Calu3 (cell line): ENCODE measurements at regions not wholly inside any gene's neighbourhood (a gene's known extent, or its start where the extent isn't known, plus 50 kb on each side); places are given as distances from the start of the nearest gene placed in this dataset.

Experiments
- BruUV-seq: library from RNA; stranded (reverse); fragments of 400-500 nt; replicated peaks from 2 replicates; lab custom pipeline; 2021; lab: Mats Ljungman, UMichigan
- CTCF ChIA-PET: fragments of 300-600 bp; sonication (Branson Sonifier 250); formaldehyde crosslinking; loops from one replicate; lab custom pipeline; 2022; ENCODE audit warnings: antibody characterized with exemption; lab: Charles Lee
- DNase-seq: peaks from one replicate; pipeline ENCODE4 v3.0.0; 2022
- H3K27ac Mint-ChIP-seq: one replicate; pipeline ENCODE4 v1.8.0; 2022; ENCODE audit warnings: mixed read lengths; ENCODE audit not compliant: unreplicated experiment
- H3K27me3 Mint-ChIP-seq: one replicate; pipeline ENCODE4 v1.8.0; 2022; ENCODE audit warnings: mixed read lengths; ENCODE audit not compliant: unreplicated experiment
- H3K36me3 Mint-ChIP-seq: one replicate; pipeline ENCODE4 v1.8.0; 2022; ENCODE audit warnings: mild to moderate bottlenecking, moderate library complexity, mixed read lengths; ENCODE audit not compliant: insufficient read depth, unreplicated experiment
- H3K4me1 Mint-ChIP-seq: one replicate; pipeline ENCODE4 v1.8.0; 2022; ENCODE audit warnings: mild to moderate bottlenecking, low read depth, mixed read lengths; ENCODE audit not compliant: unreplicated experiment
- H3K4me3 Mint-ChIP-seq: one replicate; pipeline ENCODE4 v1.8.0; 2022; ENCODE audit warnings: mild to moderate bottlenecking, low read depth, moderate library complexity, mixed read lengths; ENCODE audit not compliant: unreplicated experiment
- H3K9me3 Mint-ChIP-seq: one replicate; pipeline ENCODE4 v1.8.0; 2022; ENCODE audit warnings: low read depth, mixed read lengths; ENCODE audit not compliant: unreplicated experiment
- intact Hi-C: fragments of 100-400 bp; cut with micrococcal nuclease; formaldehyde crosslinking; loops from one replicate; pipeline ENCODE4 v1.10.0; 2022; ENCODE audit not compliant: unreplicated experiment
- TF ChIP-seq, protein P1 (sequence below): fragments of 200-600 bp; IDR thresholded peaks from one replicate; pipeline ENCODE4 v1.8.0; 2022; ENCODE audit warnings: antibody characterized with exemption; ENCODE audit not compliant: unreplicated experiment

DNA sequence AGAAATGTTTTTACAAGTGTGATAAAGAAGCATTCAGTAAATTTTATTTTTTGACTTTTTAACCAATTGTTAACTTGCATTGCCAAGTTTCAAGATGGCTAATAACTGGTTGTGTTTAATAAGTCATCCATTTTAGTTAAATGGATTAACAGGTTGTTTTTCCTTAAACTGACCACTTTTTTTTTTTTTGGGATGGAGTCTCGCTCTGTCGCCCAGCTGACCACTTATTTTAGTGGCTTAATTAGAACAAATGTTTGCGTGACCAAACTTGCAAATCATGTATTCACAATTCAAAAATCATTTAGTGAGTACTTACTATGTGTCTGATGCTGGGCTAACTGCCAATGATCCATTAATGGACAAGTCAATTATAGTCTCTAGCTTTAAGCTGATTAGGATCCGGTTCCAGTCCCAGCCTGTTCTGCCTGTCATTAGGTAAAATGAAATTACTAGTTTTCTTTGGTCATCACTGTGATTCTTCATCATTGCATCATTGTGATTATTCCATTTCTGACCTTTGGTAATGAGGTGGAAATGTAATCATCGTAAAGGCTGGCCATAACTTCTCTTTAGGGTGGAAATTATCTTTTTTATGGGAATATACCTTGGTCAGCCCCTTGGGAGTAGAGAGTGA is 729.2 kb upstream of the MARCKS start:
- BruUV-seq: no TSS peak

GRCh38 chr6:113128661-113129060 is 728.5 kb upstream of the MARCKS start:
- H3K36me3 Mint-ChIP-seq: no peaks in the 10 kb centered on the region
- H3K4me1 Mint-ChIP-seq: no peaks in the 10 kb centered on the region
- TF ChIP-seq, protein P1, sequence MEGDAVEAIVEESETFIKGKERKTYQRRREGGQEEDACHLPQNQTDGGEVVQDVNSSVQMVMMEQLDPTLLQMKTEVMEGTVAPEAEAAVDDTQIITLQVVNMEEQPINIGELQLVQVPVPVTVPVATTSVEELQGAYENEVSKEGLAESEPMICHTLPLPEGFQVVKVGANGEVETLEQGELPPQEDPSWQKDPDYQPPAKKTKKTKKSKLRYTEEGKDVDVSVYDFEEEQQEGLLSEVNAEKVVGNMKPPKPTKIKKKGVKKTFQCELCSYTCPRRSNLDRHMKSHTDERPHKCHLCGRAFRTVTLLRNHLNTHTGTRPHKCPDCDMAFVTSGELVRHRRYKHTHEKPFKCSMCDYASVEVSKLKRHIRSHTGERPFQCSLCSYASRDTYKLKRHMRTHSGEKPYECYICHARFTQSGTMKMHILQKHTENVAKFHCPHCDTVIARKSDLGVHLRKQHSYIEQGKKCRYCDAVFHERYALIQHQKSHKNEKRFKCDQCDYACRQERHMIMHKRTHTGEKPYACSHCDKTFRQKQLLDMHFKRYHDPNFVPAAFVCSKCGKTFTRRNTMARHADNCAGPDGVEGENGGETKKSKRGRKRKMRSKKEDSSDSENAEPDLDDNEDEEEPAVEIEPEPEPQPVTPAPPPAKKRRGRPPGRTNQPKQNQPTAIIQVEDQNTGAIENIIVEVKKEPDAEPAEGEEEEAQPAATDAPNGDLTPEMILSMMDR: no peak
- H3K4me3 Mint-ChIP-seq: no peak overlapping the region
- no peak overlapping the region for H3K27ac Mint-ChIP-seq
- no peak for DNase-seq
- H3K27me3 Mint-ChIP-seq: no peaks in the 10 kb centered on the region
- H3K9me3 Mint-ChIP-seq: no peaks in the 10 kb centered on the region
- intact Hi-C loops: loop anchor here (10.0 kb wide), 1 partner anchor 344 kb away; no protein-coding TSS in a partner anchor
- BruUV-seq: no TSS peak
- CTCF ChIA-PET: no interaction called here

More for the DNA sequence above, 729.2 kb upstream of the MARCKS start:
- H3K27ac Mint-ChIP-seq: no peak overlapping the region
- no peak for DNase-seq
- H3K9me3 Mint-ChIP-seq: no peaks in the 10 kb centered on the region
- no peak overlapping the region for H3K4me3 Mint-ChIP-seq
- intact Hi-C loops: loop anchor here (10.0 kb wide), 1 partner anchor 343 kb away; no protein-coding TSS in a partner anchor
- CTCF ChIA-PET: no interaction called here
- TF ChIP-seq, protein P1: no peak
- H3K36me3 Mint-ChIP-seq: no peaks in the 10 kb centered on the region
- H3K4me1 Mint-ChIP-seq: peaks cover 2% of the 10 kb centered on the region
- no peaks in the 10 kb centered on the region for H3K27me3 Mint-ChIP-seq

GRCh38 chr6:113129991-113130390 is 727.2 kb upstream of the MARCKS start:
- Mint-ChIP-seq H3K36me3 (no peaks in the 10 kb centered on the region), H3K27me3 (no peaks in the 10 kb centered on the region), H3K27ac (no peak overlapping the region), H3K4me3 (no peak overlapping the region), H3K9me3 (no peaks in the 10 kb centered on the region), H3K4me1 (no peaks in the 10 kb centered on the region)
- no peak for DNase-seq
- intact Hi-C loops: loop anchor here (10.0 kb wide), 1 partner anchor 345 kb away; no protein-coding TSS in a partner anchor
- BruUV-seq: no TSS peak
- TF ChIP-seq, protein P1: no peak
- CTCF ChIA-PET: interaction anchor here (1.2 kb wide), 1 partner anchor 9 kb away, joined by 3 read pairs; no protein-coding TSS in a partner anchor

GRCh38 chr6:113137426-113137825 is 719.7 kb upstream of the MARCKS start:
- BruUV-seq: no TSS peak
- H3K4me3 Mint-ChIP-seq: no peak overlapping the region
- CTCF ChIA-PET: no interaction called here
- H3K36me3 Mint-ChIP-seq: no peaks in the 10 kb centered on the region
- DNase-seq: no peak
- intact Hi-C loops: no loop called here
- TF ChIP-seq, protein P1: no peak
- no peaks in the 10 kb centered on the region for H3K27me3 Mint-ChIP-seq
- no peak overlapping the region for H3K27ac Mint-ChIP-seq
- H3K9me3 Mint-ChIP-seq: no peaks in the 10 kb centered on the region
- no peaks in the 10 kb centered on the region for H3K4me1 Mint-ChIP-seq
